Stimulated activated CD8-positive, alpha-beta memory T cell treated with anti-CD3 and anti-CD28 coated beads, Interleukin-12 subunit alpha, Interleukin-12 subunit beta, amount 100 ng/mL, for 1 hour (primary cell): ENCODE measurements at regions not wholly inside any gene's neighbourhood (a gene's known extent, or its start where the extent isn't known, plus 50 kb on each side); places are given as distances from the start of the nearest gene placed in this dataset.
"Not testable (repeated sequence)": the region's sequence is repeated elsewhere in the genome, so short reads cannot be mapped to it uniquely, and the experiment has no call there.

ENCODE experiments used
- DNase-seq: peaks from one replicate; pipeline ENCODE4 v3.0.0-alpha.2; 2020; ENCODE audit warnings: low read depth

GRCh38 chr1:10867914-10868598 is 71.6 kb upstream of the CASZ1 start:
- DNase-seq, result no peak

- no peak for DNase-seq
Measured at GRCh38 chr1:10868599-10868965, 72.1 kb upstream of the CASZ1 start.

DNA sequence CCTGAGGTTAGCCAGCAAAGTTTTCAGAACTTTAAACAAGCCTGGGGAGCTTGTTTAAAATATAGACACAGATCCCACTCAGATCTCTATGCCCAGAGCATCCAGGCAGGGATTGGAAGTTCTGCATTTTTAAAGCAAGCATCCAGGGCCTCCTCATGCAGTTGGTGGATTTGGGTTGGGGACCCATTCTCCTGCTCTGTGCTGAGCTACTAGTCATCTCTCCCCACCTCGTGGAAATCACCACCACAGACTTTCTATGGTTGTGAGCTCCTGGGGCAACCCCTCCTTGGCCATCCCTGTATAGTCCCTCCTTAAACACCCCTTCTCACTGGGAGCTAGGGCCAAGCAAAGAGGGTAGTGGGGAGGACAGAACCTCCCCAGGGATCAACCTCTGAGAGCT is 73.5 kb upstream of the CASZ1 start:
- no peak for DNase-seq

DNA sequence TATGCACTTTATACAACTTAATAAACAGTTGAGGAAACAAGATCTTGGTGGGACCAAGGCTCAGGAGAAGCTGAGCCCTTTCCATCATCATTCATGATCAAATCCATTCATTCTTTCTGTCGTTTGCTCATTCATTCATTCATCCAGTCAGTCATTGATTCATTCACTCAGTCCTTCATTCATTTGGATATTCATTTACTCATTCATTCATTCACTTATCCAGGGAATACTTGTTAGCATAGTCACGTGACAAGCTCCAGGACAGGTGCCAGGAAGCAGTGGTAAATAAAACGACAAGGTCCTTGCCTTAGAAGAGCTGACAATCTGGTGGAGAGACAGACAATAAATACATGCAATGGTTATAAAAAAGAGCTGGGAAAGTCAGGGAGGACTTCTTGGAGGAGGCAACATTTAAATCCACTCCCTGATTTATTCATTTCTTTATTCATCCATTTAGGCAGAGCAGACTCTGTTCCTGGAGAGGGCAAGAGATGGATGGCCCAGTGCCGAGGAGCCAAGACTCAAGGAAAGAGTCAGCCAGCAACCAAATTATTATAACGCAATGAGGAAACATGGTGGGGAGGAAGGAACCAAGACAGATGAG is 74.1 kb upstream of the CASZ1 start:
- no peak for DNase-seq

DNA sequence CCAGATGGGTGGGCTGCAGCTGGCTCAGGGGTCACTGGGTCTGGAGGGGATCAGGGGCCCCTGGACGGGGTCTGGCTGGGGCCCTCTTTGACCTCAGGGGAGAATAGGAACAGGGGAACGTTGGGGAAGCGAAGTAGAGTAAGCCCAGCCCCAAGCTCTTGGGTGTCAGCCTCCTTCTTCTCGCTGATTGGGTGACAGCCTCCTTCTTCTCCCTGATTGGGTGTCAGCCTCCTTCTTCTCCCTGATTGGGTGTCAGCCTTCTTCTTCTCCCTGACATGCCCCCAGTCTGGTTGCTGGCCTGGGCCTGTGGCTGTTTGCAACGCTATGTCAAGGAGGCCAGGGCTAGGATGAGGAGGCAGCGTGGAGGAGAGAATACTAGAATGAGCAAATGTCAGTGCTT is 76.7 kb upstream of the CASZ1 start:
- DNase-seq, result no peak

DNA sequence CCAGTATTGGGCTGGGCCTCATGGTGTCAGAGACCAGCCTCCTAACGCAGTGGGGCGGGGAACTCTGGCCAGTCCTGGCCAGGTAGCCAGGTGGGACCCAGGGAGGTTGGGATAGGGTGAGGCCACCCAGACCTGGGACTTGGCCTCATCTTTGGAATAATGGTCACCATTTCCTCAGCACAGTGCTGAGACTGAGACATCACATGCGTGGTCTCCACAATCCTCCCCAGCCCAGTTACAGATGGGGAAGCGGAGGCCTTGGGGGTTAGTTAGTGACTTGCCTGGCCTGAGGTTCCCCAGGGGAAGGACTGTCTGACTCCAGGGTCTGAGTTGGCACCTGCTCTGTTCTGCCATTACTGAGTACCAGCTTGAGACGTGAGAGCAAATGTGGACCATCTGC is 77.9 kb upstream of the CASZ1 start:
- DNase-seq, result no peak

GRCh38 chr1:10877894-10878293 is 81.4 kb upstream of the CASZ1 start:
- no peak for DNase-seq

DNA sequence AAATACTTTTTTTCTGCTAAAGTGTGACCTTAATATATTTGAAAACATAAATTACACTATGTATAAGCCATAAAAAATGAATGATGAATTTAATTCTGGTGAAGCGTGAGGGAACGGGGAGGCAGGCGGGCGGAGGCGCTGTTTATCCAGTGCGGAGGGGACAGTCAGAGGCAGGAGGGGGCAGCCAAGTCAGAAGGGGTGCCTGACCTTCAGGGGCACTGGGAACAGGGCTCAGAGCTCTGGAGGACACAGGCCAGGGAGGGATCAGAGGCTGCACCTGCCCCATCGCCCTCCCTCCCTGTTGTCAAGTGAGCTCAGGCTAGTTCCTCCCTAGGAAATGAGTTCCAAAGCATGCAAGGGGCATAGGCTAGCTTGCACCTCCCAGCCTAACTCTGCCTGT is 82.0 kb upstream of the CASZ1 start:
- no peak for DNase-seq

- DNase-seq, result no peak
Measured at GRCh38 chr1:10880063-10880462, 83.6 kb upstream of the CASZ1 start.

DNA sequence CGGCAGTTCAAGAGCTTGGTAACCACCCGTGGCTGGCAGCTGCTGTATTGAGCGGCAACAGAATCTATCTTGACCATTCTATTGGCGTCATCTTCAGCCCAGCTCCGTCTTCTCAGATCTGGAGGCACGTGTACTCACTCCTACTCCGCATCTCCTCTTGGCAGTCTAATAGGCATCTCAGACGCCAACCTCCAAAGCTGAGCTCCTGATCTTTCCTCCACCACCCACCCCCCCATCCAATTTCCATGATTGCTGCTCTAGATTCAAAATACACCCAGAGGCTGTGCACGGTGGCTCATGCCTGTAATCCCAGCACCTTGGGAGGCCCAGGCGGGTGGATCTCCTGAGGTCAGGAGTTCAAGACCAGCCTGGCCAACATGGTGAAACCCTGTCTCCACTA is 84.6 kb upstream of the CASZ1 start:
- no peak for DNase-seq

DNA sequence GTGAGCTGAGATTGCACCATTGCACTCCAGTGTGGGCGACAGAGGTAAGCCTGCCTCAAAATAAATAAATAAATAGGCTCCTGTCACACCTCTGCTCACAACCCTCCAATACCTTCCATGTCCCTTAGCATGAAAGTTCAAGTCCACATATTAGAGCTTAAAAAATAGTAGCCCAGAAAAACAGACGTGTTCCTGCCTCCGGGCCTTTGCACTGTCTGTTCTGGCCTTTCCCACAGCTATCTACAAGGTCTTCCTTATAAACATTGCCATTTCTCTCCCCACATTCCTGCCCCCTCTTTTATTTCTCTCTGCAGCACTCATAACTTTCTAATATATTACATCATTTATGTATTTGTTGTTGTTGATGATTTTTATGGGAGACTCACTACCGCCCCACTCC is 85.6 kb upstream of the CASZ1 start:
- no peak for DNase-seq

DNA sequence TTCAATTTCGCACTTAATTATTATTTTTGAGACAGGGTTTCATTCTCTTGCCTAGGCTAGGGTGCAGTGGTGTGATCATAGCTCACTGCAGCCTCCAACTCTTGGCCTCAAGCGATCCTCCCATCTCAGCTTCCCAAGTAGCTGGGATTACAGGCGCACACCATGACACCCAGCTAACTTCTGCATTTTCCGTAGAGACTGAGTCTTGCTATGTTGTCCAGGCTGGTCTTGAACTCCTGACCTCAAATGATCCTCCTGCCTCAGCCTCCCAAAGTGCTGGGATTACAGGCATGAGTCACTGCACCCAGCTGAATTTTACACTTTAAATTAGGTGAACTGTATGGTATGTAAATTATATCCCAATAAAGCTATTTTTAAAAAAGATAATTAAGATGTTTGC is 90.6 kb upstream of the CASZ1 start:
- not testable (repeated sequence) for DNase-seq

DNA sequence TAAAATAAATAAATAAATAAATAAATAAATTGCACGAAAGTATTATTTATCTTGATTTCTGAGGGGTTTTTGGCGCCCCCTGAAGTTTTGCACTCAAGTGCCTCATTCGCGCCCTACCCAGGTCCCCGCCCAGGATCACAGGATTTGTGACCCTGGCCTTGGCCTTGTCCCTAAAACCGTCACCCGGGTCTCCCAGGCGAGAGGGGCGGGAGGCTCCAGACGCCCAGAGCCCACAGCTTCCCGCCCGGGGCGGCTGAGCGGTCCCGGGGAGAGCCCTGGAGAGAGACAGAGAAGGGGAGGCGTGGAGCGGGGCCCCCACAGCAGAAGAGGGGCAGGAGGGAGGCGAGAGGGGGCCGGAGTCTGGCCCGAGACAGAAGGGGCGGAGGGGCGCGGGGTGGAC is 91.8 kb upstream of the CASZ1 start:
- DNase-seq, result no peak

- DNase-seq, result no peak
Measured at GRCh38 chr1:10888791-10889649, 92.6 kb upstream of the CASZ1 start.

DNA sequence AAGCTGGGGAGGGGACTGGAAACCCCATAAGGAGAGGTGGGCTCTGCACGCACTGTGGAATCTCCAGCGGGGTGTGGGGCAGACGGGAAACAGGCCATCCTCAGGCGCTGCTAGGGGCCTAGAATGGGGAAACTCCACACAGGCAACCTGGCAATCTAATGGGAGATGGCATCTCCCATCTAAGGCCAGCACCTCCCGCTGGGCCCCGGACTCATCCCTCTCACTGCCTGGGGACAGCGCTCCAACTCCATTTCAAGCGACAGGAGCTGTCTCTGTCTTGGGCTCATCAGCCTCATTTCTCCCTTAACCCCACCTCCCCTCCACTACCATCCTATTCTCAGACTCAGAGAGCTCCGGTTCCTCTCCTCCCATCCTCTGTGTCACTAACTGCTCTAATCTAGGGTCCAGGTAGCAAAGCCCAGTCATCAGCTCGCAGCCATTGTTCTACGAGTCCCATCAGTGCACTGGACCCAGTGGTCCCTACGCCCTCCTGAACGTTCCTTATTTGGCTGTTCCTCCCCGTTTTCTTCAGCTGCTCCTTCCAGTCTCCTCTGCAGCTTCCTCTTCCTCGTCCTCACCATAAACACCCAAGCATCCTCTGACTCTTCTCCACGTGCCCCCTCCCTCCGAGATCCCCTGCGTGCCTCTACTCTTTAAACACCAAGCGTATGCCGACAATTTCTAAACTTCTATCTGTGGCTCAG is 93.4 kb upstream of the CASZ1 start:
- DNase-seq, result no peak

- DNase-seq, result no peak
Measured at GRCh38 chr1:10890491-10891071, 94.1 kb upstream of the CASZ1 start.

DNA sequence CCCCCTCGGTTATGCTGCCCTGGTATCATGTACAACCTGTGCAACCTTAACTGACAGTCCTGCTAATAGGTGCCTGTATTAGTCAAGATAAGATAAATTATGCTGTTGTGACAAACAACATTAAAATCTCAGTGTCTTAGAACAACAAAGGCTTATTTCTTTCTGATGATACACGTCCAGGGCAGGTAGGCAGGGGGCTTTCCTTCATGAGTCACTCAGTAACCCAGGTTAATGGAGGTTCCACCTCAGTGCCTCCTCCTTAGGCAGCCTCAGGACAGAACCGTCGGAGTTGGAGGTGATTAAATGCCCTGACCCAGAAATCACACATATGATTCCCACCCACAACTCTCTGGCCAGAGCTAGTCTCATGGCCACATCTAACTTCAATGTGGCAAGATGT is 94.6 kb upstream of the CASZ1 start:
- no peak for DNase-seq

- DNase-seq, result no peak
Measured at GRCh38 chr1:10892138-10893065, 96.0 kb upstream of the CASZ1 start.

DNA sequence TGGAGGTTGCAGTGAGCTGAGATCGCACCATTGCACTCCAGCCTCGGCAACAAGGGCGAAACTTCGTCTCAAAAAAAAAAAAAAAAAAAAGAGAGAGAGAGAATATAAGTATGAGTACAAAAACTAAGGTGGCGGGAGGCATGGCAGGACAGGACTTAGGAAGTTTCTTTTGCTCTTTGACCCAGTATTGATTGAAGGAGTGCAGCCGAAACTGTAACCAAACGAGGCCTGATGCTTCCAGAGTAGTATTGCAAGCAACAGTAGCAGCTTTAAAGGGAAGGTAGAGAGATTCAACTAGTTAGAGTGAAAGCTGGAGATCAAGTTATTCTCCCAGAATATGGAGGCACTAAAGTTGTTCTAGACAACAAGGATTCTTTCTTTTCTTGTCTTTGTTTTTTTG is 99.2 kb upstream of the CASZ1 start:
- no peak for DNase-seq

DNA sequence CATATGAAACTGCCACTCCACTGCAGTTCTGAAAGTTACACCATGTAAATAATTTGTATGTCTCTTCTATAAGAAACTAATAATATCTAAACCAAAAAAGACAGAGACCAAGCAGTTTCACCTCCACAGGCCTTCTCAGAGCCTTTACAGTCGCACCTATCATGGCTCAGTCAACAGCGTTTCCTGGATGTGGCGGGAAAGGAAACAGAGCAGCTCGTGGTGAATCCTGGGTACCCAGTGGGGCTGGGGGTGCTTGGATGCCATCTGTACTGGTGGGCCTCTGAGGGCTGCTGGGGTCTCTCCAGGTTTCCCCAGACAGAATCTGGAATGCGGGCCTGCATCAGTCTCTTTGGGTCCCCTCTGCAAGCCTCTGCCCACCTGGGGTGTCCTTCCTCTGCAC is 100.2 kb upstream of the CASZ1 start:
- DNase-seq, result no peak

- DNase-seq, result no peak
Measured at GRCh38 chr1:10897321-10897980, 101.0 kb upstream of the CASZ1 start.
